ENCODE measurements at regions not wholly inside any gene's neighbourhood (a gene's known extent, or its start where the extent isn't known, plus 50 kb on each side); places are given as distances from the start of the nearest gene placed in this dataset.
"Not testable (repeated sequence)": the region's sequence is repeated elsewhere in the genome, so short reads cannot be mapped to it uniquely, and the experiment has no call there.

- TF ChIP-seq TFAP4 (IDR thresholded peaks at IDR 0.05; ENCODE audit: borderline replicate concordance, low read depth); ATF1 (CRISPR knock-in tag; IDR thresholded peaks at IDR 0.05); ZNF124 (CRISPR knock-in tag; IDR thresholded peaks at IDR 0.05); RXRA (CRISPR knock-in tag; IDR thresholded peaks at IDR 0.05); HNF4A (CRISPR knock-in tag; IDR thresholded peaks at IDR 0.05); MXD4 (CRISPR knock-in tag; IDR thresholded peaks at IDR 0.05); ZBTB8A (CRISPR knock-in tag; IDR thresholded peaks at IDR 0.05; ENCODE audit: borderline replicate concordance, low read depth); BCLAF1 (IDR thresholded peaks at IDR 0.05); CTCF (CRISPR knock-in tag; IDR thresholded peaks at IDR 0.05); JUN (CRISPR knock-in tag; IDR thresholded peaks at IDR 0.05); MAX (IDR thresholded peaks at IDR 0.05): not testable (repeated sequence)
Observed at GRCh38 chr12:105682821-105683220, 352.3 kb downstream of the C12orf75 start.
